Tibial nerve (tissue), 4 donors: ENCODE measurements at regions not wholly inside any gene's neighbourhood (a gene's known extent, or its start where the extent isn't known, plus 50 kb on each side); places are given as distances from the start of the nearest gene placed in this dataset.

Experiments
- DNase-seq, 2 donors: peaks; one replicate each; pipeline ENCODE4 v3.0.0-alpha.2; 2019; ENCODE audit warnings: low spot score in 2 of 2
- H3K27ac ChIP-seq, 4 donors: fragments of 200-600 bp; sonication (generic) in 3 of 4; one replicate each; pipeline ENCODE4 v1.5.1; 2017 to 2019; ENCODE audit warnings: mild to moderate bottlenecking in 1 of 4
- H3K27me3 ChIP-seq, 2 donors: fragments of 200-600 bp; sonication (generic) in 1 of 2; one replicate each; pipeline versions ENCODE4 v1.5.1 to v1.6.0; 2017 to 2019
- H3K36me3 ChIP-seq, 3 donors: fragments of 200-600 bp; sonication (generic); one replicate each; pipeline ENCODE4 v1.5.1; 2018 to 2019
- H3K4me1 ChIP-seq, 4 donors: fragments of 200-600 bp; sonication (generic) in 3 of 4; one replicate each; pipeline ENCODE4 v1.5.1; 2017 to 2019
- H3K4me3 ChIP-seq, 4 donors: fragments of 200-600 bp; sonication (generic) in 3 of 4; one replicate each; pipeline ENCODE4 v1.5.1; 2017 to 2019; ENCODE audit warnings: mild to moderate bottlenecking in 1 of 4, moderate library complexity in 1 of 4
- H3K9me3 ChIP-seq, 4 donors: fragments of 200-600 bp; sonication (generic) in 3 of 4; one replicate each; pipeline ENCODE4 v1.5.1; 2017 to 2019
- CTCF ChIP-seq, 5 experiments: fragments of 200-600 bp in 3 of 5; fragments of 450-650 bp in 2 of 5; sonication (generic) in 3 of 5; IDR thresholded peaks; one replicate each; pipeline ENCODE4 v1.5.1; 2016 to 2019; ENCODE audit warnings: antibody characterized with exemption in 5 of 5, mild to moderate bottlenecking in 3 of 5, moderate library complexity in 2 of 5
- EP300 ChIP-seq, 2 donors: sonication (generic); formaldehyde crosslinking; IDR thresholded peaks; one replicate each; pipeline ENCODE4 v1.6.1; 2017; ENCODE audit warnings: antibody characterized with exemption in 2 of 2, mild to moderate bottlenecking in 1 of 2
- POLR2A ChIP-seq, 2 donors: fragments of 450-650 bp; IDR thresholded peaks; one replicate each; pipeline ENCODE4 v1.6.1; 2017; ENCODE audit warnings: antibody characterized with exemption in 2 of 2, mild to moderate bottlenecking in 2 of 2, moderate library complexity in 2 of 2
- WGBS, 2 donors: methylation state at CpG; one replicate each; pipeline ENCODE4 v1.1.5; 2018; 5-methylcytosine and 5-hydroxymethylcytosine counted together

GRCh38 chr11:119903821-119904220 is 174.8 kb upstream of the NECTIN1 start:
- H3K27ac ChIP-seq = no peak overlapping the region
- no peak overlapping the region for H3K4me3 ChIP-seq
- no peaks in the 10 kb centered on the region for H3K4me1 ChIP-seq
- no peak for DNase-seq
- H3K9me3 ChIP-seq = no peaks in the 10 kb centered on the region
- WGBS, 2 donors = 80 to 86% methylated on average over 8 of the region's 8 CpGs
- TF ChIP-seq POLR2A (IDR thresholded peaks at IDR 0.05) = no peak
- TF ChIP-seq EP300 (IDR thresholded peaks at IDR 0.05) = no peak
- TF ChIP-seq CTCF (IDR thresholded peaks at IDR 0.05) = no peak
- no peaks in the 10 kb centered on the region for H3K36me3 ChIP-seq
- H3K27me3 ChIP-seq = no peaks in the 10 kb centered on the region

GRCh38 chr11:119903389-119903788 is 174.4 kb upstream of the NECTIN1 start:
- no peak for TF ChIP-seq EP300 (IDR thresholded peaks at IDR 0.05)
- 60 to 68% methylated on average over 5 of the region's 5 CpGs for WGBS, 2 donors
- no peak for DNase-seq

GRCh38 chr11:119902656-119903231 is 173.7 kb upstream of the NECTIN1 start:
- no peaks in the 10 kb centered on the region for H3K4me1 ChIP-seq
- H3K27me3 ChIP-seq = no peaks in the 10 kb centered on the region
- no peaks in the 10 kb centered on the region for H3K9me3 ChIP-seq
- no peak for DNase-seq
- TF ChIP-seq CTCF (IDR thresholded peaks at IDR 0.05) (no peak), EP300 (IDR thresholded peaks at IDR 0.05) (no peak), POLR2A (IDR thresholded peaks at IDR 0.05) (no peak)
- WGBS, 2 donors = 77 to 85% methylated on average over 9 of the region's 9 CpGs
- H3K27ac ChIP-seq = no peak overlapping the region
- H3K4me3 ChIP-seq = no peak overlapping the region
- H3K36me3 ChIP-seq = no peaks in the 10 kb centered on the region

More at GRCh38 chr11:119903389-119903788, 174.4 kb upstream of the NECTIN1 start:
- Histone ChIP-seq H3K4me3 (no peak overlapping the region), H3K4me1 (no peaks in the 10 kb centered on the region), H3K27me3 (no peaks in the 10 kb centered on the region), H3K36me3 (no peaks in the 10 kb centered on the region), H3K27ac (no peak overlapping the region), H3K9me3 (no peaks in the 10 kb centered on the region)

GRCh38 chr11:119901657-119902577 is 172.9 kb upstream of the NECTIN1 start:
- H3K4me1 ChIP-seq = no peaks in the 10 kb centered on the region
- H3K36me3 ChIP-seq = no peaks in the 10 kb centered on the region
- H3K27me3 ChIP-seq = no peaks in the 10 kb centered on the region
- 85 to 91% methylated on average over 5 of the region's 5 CpGs for WGBS, 2 donors
- no peak overlapping the region for H3K27ac ChIP-seq
- TF ChIP-seq CTCF (IDR thresholded peaks at IDR 0.05) = no peak
- TF ChIP-seq EP300 (IDR thresholded peaks at IDR 0.05) = no peak
- no peak overlapping the region for H3K4me3 ChIP-seq
- no peak for DNase-seq
- H3K9me3 ChIP-seq = no peaks in the 10 kb centered on the region

GRCh38 chr11:119899997-119900396 is 171.0 kb upstream of the NECTIN1 start:
- Histone ChIP-seq H3K9me3 (no peaks in the 10 kb centered on the region), H3K27ac (no peak overlapping the region), H3K36me3 (no peaks in the 10 kb centered on the region), H3K4me1 (peaks cover 0 to 5% (median 0%) of the 10 kb centered on the region in 4 donors), H3K27me3 (no peaks in the 10 kb centered on the region), H3K4me3 (no peak overlapping the region)
- 78 to 81% methylated on average over 3 of the region's 3 CpGs for WGBS, 2 donors
- TF ChIP-seq CTCF (IDR thresholded peaks at IDR 0.05) (no peak), POLR2A (IDR thresholded peaks at IDR 0.05) (no peak), EP300 (IDR thresholded peaks at IDR 0.05) (no peak)
- no peak for DNase-seq
